ENCODE measurements at regions not wholly inside any gene's neighbourhood (a gene's known extent, or its start where the extent isn't known, plus 50 kb on each side); places are given as distances from the start of the nearest gene placed in this dataset.

DNA sequence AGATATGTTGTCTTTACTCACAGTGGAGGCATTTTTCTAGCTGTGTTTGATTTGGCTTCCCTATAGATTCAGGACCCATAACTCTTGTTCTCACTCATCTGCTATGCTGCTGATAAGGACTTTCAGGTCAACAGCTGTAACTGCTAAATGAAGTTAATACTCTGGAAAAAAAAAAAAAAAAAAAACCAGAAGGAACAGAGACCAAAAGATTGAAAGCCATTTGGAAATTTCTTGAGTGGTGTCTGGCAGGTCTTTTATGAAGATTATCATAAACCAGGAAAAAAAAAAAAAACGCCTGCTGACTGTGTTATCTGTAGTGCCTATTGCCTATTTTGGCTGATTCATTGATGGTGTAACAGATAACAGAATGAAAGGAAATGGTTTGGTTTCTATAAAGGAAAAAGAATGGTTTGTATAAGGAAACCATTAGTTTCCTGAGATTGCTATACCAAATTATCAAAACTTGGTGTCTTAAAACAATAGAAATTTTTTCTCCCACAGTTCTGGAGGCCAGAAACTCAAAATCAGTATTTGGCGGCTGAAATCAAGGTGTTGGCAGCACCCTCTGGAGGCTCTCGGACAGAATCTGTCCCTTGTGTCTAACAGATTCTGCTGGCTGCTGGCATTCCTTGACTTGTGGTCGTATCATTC lies 60.5 kb upstream of the BET1 start:
- DNase-seq = no peak
- Mint-ChIP-seq H3K36me3 (ENCODE audit: insufficient read depth, unreplicated experiment) (no peaks in the 10 kb centered on the region), H3K27me3 (ENCODE audit: unreplicated experiment) (no peaks in the 10 kb centered on the region), H3K27ac (ENCODE audit: unreplicated experiment) (no peak overlapping the region), H3K4me1 (ENCODE audit: low read depth, unreplicated experiment) (peaks cover 9% of the 10 kb centered on the region), H3K9me3 (ENCODE audit: low read depth, unreplicated experiment) (no peaks in the 10 kb centered on the region), H3K4me3 (ENCODE audit: low read depth, unreplicated experiment) (no peak overlapping the region)
- TF ChIP-seq, protein P1, sequence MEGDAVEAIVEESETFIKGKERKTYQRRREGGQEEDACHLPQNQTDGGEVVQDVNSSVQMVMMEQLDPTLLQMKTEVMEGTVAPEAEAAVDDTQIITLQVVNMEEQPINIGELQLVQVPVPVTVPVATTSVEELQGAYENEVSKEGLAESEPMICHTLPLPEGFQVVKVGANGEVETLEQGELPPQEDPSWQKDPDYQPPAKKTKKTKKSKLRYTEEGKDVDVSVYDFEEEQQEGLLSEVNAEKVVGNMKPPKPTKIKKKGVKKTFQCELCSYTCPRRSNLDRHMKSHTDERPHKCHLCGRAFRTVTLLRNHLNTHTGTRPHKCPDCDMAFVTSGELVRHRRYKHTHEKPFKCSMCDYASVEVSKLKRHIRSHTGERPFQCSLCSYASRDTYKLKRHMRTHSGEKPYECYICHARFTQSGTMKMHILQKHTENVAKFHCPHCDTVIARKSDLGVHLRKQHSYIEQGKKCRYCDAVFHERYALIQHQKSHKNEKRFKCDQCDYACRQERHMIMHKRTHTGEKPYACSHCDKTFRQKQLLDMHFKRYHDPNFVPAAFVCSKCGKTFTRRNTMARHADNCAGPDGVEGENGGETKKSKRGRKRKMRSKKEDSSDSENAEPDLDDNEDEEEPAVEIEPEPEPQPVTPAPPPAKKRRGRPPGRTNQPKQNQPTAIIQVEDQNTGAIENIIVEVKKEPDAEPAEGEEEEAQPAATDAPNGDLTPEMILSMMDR (IDR thresholded peaks at IDR 0.05; ENCODE audit: unreplicated experiment) = no peak
- CTCF ChIA-PET = interaction anchor here (0.7 kb wide), 1 partner anchor 926 kb away, joined by 8 read pairs; no protein-coding TSS in a partner anchor
- intact Hi-C loops (cut with micrococcal nuclease; ENCODE audit: unreplicated experiment) = no loop called here
- BruUV-seq (replicated peaks) = no TSS peak

DNA sequence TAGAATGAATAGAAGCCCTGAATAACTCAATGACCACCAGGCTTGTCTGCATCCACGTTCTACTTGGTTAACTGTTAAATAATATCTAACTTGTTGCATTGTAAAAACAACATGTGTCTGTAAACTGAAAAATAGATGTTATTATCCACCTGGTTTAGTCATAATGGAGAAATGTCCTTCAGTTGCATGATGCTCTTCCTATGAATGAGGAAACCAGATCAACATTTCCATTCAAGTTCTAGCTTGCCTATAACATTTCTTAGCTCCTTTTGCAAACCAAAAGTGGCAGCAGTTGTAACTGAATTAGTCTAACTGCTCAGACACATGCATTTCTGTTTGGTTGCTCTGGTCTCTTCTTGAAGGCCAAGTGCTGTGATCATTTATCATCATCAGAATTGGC lies 62.9 kb upstream of the BET1 start:
- TF ChIP-seq, protein P1 (IDR thresholded peaks at IDR 0.05; ENCODE audit: unreplicated experiment) = no peak
- peaks cover 9% of the 10 kb centered on the region for H3K4me1 Mint-ChIP-seq (ENCODE audit: low read depth, unreplicated experiment)
- H3K27me3 Mint-ChIP-seq (ENCODE audit: unreplicated experiment) = no peaks in the 10 kb centered on the region
- no peaks in the 10 kb centered on the region for H3K9me3 Mint-ChIP-seq (ENCODE audit: low read depth, unreplicated experiment)
- H3K27ac Mint-ChIP-seq (ENCODE audit: unreplicated experiment) = no peak overlapping the region
- DNase-seq = no peak
- no peaks in the 10 kb centered on the region for H3K36me3 Mint-ChIP-seq (ENCODE audit: insufficient read depth, unreplicated experiment)
- no TSS peak for BruUV-seq (replicated peaks)
- CTCF ChIA-PET = no interaction called here
- intact Hi-C loops (cut with micrococcal nuclease; ENCODE audit: unreplicated experiment) = no loop called here
- H3K4me3 Mint-ChIP-seq (ENCODE audit: low read depth, unreplicated experiment) = no peak overlapping the region

DNA sequence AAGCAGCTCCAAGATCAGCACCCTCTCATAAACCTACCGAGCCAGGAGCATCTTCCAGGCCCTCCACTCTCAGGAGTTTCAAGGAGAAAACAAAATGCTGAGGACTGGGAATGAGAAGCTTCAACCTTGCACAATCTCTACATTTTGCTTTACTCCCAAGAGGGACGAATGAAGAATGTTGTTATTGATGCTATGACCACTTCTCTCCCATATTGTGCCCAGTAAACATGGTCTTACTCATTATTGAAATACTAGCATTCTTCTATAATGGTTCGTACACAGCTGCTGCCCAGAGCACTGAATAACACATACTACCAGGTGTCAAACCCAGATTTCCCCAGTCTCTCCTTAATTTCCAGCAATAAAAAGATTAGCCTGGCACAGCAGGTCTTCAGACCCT lies 63.4 kb upstream of the BET1 start:
- H3K4me1 Mint-ChIP-seq (ENCODE audit: low read depth, unreplicated experiment) = peaks cover 9% of the 10 kb centered on the region
- no peaks in the 10 kb centered on the region for H3K9me3 Mint-ChIP-seq (ENCODE audit: low read depth, unreplicated experiment)
- H3K36me3 Mint-ChIP-seq (ENCODE audit: insufficient read depth, unreplicated experiment) = no peaks in the 10 kb centered on the region
- CTCF ChIA-PET = interaction anchor here (0.6 kb wide), 1 partner anchor 343 kb away, joined by 4 read pairs; no protein-coding TSS in a partner anchor
- H3K4me3 Mint-ChIP-seq (ENCODE audit: low read depth, unreplicated experiment) = no peak overlapping the region
- no peaks in the 10 kb centered on the region for H3K27me3 Mint-ChIP-seq (ENCODE audit: unreplicated experiment)
- TF ChIP-seq, protein P1 (IDR thresholded peaks at IDR 0.05; ENCODE audit: unreplicated experiment) = no peak
- no peak for DNase-seq
- intact Hi-C loops (cut with micrococcal nuclease; ENCODE audit: unreplicated experiment) = no loop called here
- no TSS peak for BruUV-seq (replicated peaks)
- no peak overlapping the region for H3K27ac Mint-ChIP-seq (ENCODE audit: unreplicated experiment)

DNA sequence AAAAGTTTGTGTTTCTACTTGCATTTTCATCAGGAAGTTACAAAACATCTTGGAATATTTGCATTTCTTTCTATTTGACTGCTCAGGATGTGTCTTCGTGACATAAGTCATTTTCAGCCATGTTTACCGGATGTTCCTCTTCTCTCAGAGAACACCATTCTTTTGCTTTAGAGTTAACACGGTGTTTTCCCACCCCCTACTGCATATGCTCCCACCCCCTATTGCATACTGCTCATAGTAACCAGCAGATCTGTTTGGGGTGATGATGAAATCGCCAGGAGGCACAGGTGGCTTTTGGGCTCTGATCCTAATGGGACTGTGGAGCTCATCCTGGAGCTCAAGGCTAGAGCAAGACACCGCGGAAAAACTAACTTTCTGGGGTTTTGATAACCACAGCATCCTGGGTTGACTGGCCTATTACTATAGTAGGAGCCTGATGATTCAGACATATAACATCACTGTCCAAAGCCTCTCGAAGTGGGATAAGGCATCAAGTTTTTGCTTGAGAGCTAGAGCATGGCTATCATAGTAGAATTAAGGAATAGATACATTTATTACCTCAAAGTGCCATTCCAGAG lies 65.1 kb upstream of the BET1 start:
- no peak for DNase-seq
- no peak overlapping the region for H3K4me3 Mint-ChIP-seq (ENCODE audit: low read depth, unreplicated experiment)
- no peak overlapping the region for H3K27ac Mint-ChIP-seq (ENCODE audit: unreplicated experiment)
- H3K4me1 Mint-ChIP-seq (ENCODE audit: low read depth, unreplicated experiment) = peaks cover 9% of the 10 kb centered on the region
- no peaks in the 10 kb centered on the region for H3K36me3 Mint-ChIP-seq (ENCODE audit: insufficient read depth, unreplicated experiment)
- TF ChIP-seq, protein P1 (IDR thresholded peaks at IDR 0.05; ENCODE audit: unreplicated experiment) = no peak
- H3K9me3 Mint-ChIP-seq (ENCODE audit: low read depth, unreplicated experiment) = no peaks in the 10 kb centered on the region
- intact Hi-C loops (cut with micrococcal nuclease; ENCODE audit: unreplicated experiment) = no loop called here
- CTCF ChIA-PET = no interaction called here
- H3K27me3 Mint-ChIP-seq (ENCODE audit: unreplicated experiment) = no peaks in the 10 kb centered on the region
- BruUV-seq (replicated peaks) = no TSS peak

Data from Calu3 (cell line).